ENCODE measurements at regions not wholly inside any gene's neighbourhood (a gene's known extent, or its start where the extent isn't known, plus 50 kb on each side); places are given as distances from the start of the nearest gene placed in this dataset.

DNA sequence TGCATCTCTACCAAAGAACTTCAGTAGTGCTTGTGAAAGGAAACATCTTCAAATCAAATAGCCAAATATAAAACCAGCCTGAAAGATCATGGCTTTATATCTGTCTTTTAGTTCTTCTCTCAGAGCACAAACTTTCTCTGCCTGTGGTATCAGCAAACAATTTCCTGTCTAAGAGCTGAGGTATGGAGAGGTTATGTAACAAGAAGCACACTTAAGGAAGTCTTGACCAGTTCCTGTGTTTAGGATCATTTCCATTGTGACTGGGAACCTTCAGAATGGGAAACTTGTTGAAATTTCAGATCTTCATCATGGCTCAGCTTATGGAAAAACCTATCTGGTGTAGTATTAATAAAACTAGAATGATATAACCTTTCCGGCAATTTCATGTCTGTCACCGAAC, 148.8 kb downstream of the MBL2 start:
- TF ChIP-seq, protein P1, sequence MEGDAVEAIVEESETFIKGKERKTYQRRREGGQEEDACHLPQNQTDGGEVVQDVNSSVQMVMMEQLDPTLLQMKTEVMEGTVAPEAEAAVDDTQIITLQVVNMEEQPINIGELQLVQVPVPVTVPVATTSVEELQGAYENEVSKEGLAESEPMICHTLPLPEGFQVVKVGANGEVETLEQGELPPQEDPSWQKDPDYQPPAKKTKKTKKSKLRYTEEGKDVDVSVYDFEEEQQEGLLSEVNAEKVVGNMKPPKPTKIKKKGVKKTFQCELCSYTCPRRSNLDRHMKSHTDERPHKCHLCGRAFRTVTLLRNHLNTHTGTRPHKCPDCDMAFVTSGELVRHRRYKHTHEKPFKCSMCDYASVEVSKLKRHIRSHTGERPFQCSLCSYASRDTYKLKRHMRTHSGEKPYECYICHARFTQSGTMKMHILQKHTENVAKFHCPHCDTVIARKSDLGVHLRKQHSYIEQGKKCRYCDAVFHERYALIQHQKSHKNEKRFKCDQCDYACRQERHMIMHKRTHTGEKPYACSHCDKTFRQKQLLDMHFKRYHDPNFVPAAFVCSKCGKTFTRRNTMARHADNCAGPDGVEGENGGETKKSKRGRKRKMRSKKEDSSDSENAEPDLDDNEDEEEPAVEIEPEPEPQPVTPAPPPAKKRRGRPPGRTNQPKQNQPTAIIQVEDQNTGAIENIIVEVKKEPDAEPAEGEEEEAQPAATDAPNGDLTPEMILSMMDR (IDR thresholded peaks at IDR 0.05): no peak
- no peak for TF ChIP-seq POLR2AphosphoS5 (IDR thresholded peaks at IDR 0.05)

Measured in transverse colon (tissue), 4 donors.